Thymus (tissue), 11 donors: ENCODE measurements at regions not wholly inside any gene's neighbourhood (a gene's known extent, or its start where the extent isn't known, plus 50 kb on each side); places are given as distances from the start of the nearest gene placed in this dataset.

ENCODE experiments used
- DNase-seq, 9 donors: peaks; one replicate each; pipeline ENCODE4 v3.0.0-alpha.2; 2013; ENCODE audit warnings: low spot score in 9 of 9, low read depth in 6 of 9, missing footprints in 1 of 9
- H3K27ac ChIP-seq, 2 donors: one replicate each; pipeline ENCODE4 v1.5.1; 2013; ENCODE audit warnings: control low read depth in 1 of 2, low read depth in 1 of 2, low read length in 1 of 2, mild to moderate bottlenecking in 1 of 2, moderate library complexity in 1 of 2
- H3K27me3 ChIP-seq, 2 donors: one replicate each; pipeline ENCODE4 v1.5.1; 2013; ENCODE audit warnings: low read length in 1 of 2; ENCODE audit not compliant: control insufficient read depth in 2 of 2, insufficient read depth in 1 of 2
- H3K36me3 ChIP-seq, 2 donors: one replicate each; pipeline ENCODE4 v1.5.1; 2013; ENCODE audit warnings: low read length in 1 of 2, mild to moderate bottlenecking in 1 of 2, moderate library complexity in 1 of 2; ENCODE audit not compliant: control insufficient read depth in 2 of 2, insufficient read depth in 2 of 2
- H3K4me1 ChIP-seq, 2 donors: one replicate each; pipeline ENCODE4 v1.5.1; 2013; ENCODE audit warnings: low read length in 2 of 2; ENCODE audit not compliant: control insufficient read depth in 2 of 2, insufficient read depth in 2 of 2
- H3K4me3 ChIP-seq, 2 donors: one replicate each; pipeline ENCODE4 v1.5.1; 2013; ENCODE audit warnings: low read length in 2 of 2, control low read depth in 1 of 2, mild to moderate bottlenecking in 1 of 2
- H3K9me3 ChIP-seq, 2 donors: one replicate each; pipeline ENCODE4 v1.5.1; 2013; ENCODE audit warnings: low read length in 1 of 2, mild to moderate bottlenecking in 1 of 2; ENCODE audit not compliant: control insufficient read depth in 2 of 2, insufficient read depth in 1 of 2
- WGBS: extraction: QIAGEN DNeasy Blood & Tissue Kit; methylation state at CpG from one replicate; pipeline ENCODE4 v1.1.7; 2013; 5-methylcytosine and 5-hydroxymethylcytosine counted together
- donor health status: healthy.

- H3K27me3 ChIP-seq: no peaks in the 10 kb centered on the region
- no peak for DNase-seq
- 94% methylated on average over 3 of the region's 3 CpGs for WGBS
- no peaks in the 10 kb centered on the region for H3K36me3 ChIP-seq
- no peaks in the 10 kb centered on the region for H3K4me1 ChIP-seq
- H3K27ac ChIP-seq: no peak overlapping the region
- H3K4me3 ChIP-seq: no peak overlapping the region
- peaks cover 0 to 2% of the 10 kb centered on the region in 2 donors for H3K9me3 ChIP-seq
These were observed 121.2 kb upstream of the ANKRD1 start for GRCh38 chr10:91042069-91042468.

GRCh38 chr10:91043173-91043910 lies 122.5 kb upstream of the ANKRD1 start:
- DNase-seq: peak in 1 of 9 donors; percentile 39
- WGBS: 85% methylated on average over 8 of the region's 8 CpGs
- no peak overlapping the region for H3K27ac ChIP-seq

GRCh38 chr10:91046869-91047268 lies 126.0 kb upstream of the ANKRD1 start:
- H3K9me3 ChIP-seq: peaks cover 0 to 2% of the 10 kb centered on the region in 2 donors
- no peak overlapping the region for H3K27ac ChIP-seq
- WGBS: 87% methylated on average over 3 of the region's 3 CpGs
- H3K27me3 ChIP-seq: no peaks in the 10 kb centered on the region
- no peak for DNase-seq
- H3K4me1 ChIP-seq: peaks cover 0 to 2% of the 10 kb centered on the region in 2 donors
- H3K36me3 ChIP-seq: no peaks in the 10 kb centered on the region
- no peak overlapping the region for H3K4me3 ChIP-seq

More at GRCh38 chr10:91043173-91043910, 122.5 kb upstream of the ANKRD1 start:
- no peak overlapping the region for H3K4me3 ChIP-seq
- no peaks in the 10 kb centered on the region for H3K27me3 ChIP-seq
- H3K9me3 ChIP-seq: peaks cover 0 to 2% of the 10 kb centered on the region in 2 donors
- H3K36me3 ChIP-seq: no peaks in the 10 kb centered on the region
- H3K4me1 ChIP-seq: no peaks in the 10 kb centered on the region

- WGBS: 46% methylated on average over 2 of the region's 2 CpGs
- H3K27me3 ChIP-seq: no peaks in the 10 kb centered on the region
- H3K27ac ChIP-seq: no peak overlapping the region
- H3K36me3 ChIP-seq: no peaks in the 10 kb centered on the region
- H3K4me3 ChIP-seq: no peak overlapping the region
- H3K4me1 ChIP-seq: peaks cover 0 to 2% of the 10 kb centered on the region in 2 donors
- peaks cover 0 to 2% of the 10 kb centered on the region in 2 donors for H3K9me3 ChIP-seq
- DNase-seq: no peak
These were observed 127.5 kb upstream of the ANKRD1 start for GRCh38 chr10:91048380-91048779.

GRCh38 chr10:91049296-91049987 lies 128.6 kb upstream of the ANKRD1 start:
- H3K4me1 ChIP-seq: peaks cover 0 to 2% of the 10 kb centered on the region in 2 donors
- no peak overlapping the region for H3K27ac ChIP-seq
- no peak for DNase-seq
- 95% methylated on average over 2 of the region's 2 CpGs for WGBS
- H3K27me3 ChIP-seq: no peaks in the 10 kb centered on the region
- no peaks in the 10 kb centered on the region for H3K36me3 ChIP-seq
- no peak overlapping the region for H3K4me3 ChIP-seq
- H3K9me3 ChIP-seq: peaks cover 0 to 2% of the 10 kb centered on the region in 2 donors

- DNase-seq: no peak
- Histone ChIP-seq H3K36me3 (no peaks in the 10 kb centered on the region), H3K27ac (no peak overlapping the region), H3K4me3 (no peak overlapping the region), H3K9me3 (peaks cover 0 to 2% of the 10 kb centered on the region in 2 donors), H3K4me1 (peaks cover 0 to 2% of the 10 kb centered on the region in 2 donors), H3K27me3 (no peaks in the 10 kb centered on the region)
- 97% methylated on average over 2 of the region's 2 CpGs for WGBS
These were observed 129.1 kb upstream of the ANKRD1 start for GRCh38 chr10:91049988-91050360.

- Histone ChIP-seq H3K36me3 (no peaks in the 10 kb centered on the region), H3K27ac (no peak overlapping the region), H3K4me3 (no peak overlapping the region), H3K9me3 (peaks cover 0 to 2% of the 10 kb centered on the region in 2 donors), H3K4me1 (peaks cover 0 to 2% of the 10 kb centered on the region in 2 donors), H3K27me3 (no peaks in the 10 kb centered on the region)
- no peak for DNase-seq
- 99% methylated on average over 6 of the region's 6 CpGs for WGBS
These were observed 129.6 kb upstream of the ANKRD1 start for GRCh38 chr10:91050371-91051034.

GRCh38 chr10:91051829-91052228 lies 130.9 kb upstream of the ANKRD1 start:
- no peak overlapping the region for H3K27ac ChIP-seq

GRCh38 chr10:91054325-91054724 lies 133.4 kb upstream of the ANKRD1 start:
- H3K4me1 ChIP-seq: peaks cover 0 to under 1% of the 10 kb centered on the region in 2 donors
- DNase-seq: no peak

More at GRCh38 chr10:91051829-91052228, 130.9 kb upstream of the ANKRD1 start:
- WGBS: 92% methylated on average over 3 of the region's 3 CpGs
- peaks cover 0 to 2% of the 10 kb centered on the region in 2 donors for H3K4me1 ChIP-seq
- H3K9me3 ChIP-seq: no peaks in the 10 kb centered on the region
- no peaks in the 10 kb centered on the region for H3K36me3 ChIP-seq
- no peak for DNase-seq
- no peak overlapping the region for H3K4me3 ChIP-seq
- H3K27me3 ChIP-seq: no peaks in the 10 kb centered on the region

More at GRCh38 chr10:91054325-91054724, 133.4 kb upstream of the ANKRD1 start:
- over 99% methylated on average over 2 of the region's 2 CpGs for WGBS
- no peak overlapping the region for H3K27ac ChIP-seq
- no peaks in the 10 kb centered on the region for H3K36me3 ChIP-seq
- no peaks in the 10 kb centered on the region for H3K27me3 ChIP-seq
- H3K9me3 ChIP-seq: no peaks in the 10 kb centered on the region
- no peak overlapping the region for H3K4me3 ChIP-seq
